CD4-positive, alpha-beta T cell treated with Interleukin-6 for 4 hours (primary cell): ENCODE measurements at regions not wholly inside any gene's neighbourhood (a gene's known extent, or its start where the extent isn't known, plus 50 kb on each side); places are given as distances from the start of the nearest gene placed in this dataset.

Source experiments
- DNase-seq: peaks from one replicate; pipeline ENCODE4 v3.0.0-alpha.2; 2020; ENCODE audit warnings: mixed read lengths

GRCh38 chr11:128066399-128066798, 521.0 kb downstream of the ETS1 start:
- no peak for DNase-seq

DNA sequence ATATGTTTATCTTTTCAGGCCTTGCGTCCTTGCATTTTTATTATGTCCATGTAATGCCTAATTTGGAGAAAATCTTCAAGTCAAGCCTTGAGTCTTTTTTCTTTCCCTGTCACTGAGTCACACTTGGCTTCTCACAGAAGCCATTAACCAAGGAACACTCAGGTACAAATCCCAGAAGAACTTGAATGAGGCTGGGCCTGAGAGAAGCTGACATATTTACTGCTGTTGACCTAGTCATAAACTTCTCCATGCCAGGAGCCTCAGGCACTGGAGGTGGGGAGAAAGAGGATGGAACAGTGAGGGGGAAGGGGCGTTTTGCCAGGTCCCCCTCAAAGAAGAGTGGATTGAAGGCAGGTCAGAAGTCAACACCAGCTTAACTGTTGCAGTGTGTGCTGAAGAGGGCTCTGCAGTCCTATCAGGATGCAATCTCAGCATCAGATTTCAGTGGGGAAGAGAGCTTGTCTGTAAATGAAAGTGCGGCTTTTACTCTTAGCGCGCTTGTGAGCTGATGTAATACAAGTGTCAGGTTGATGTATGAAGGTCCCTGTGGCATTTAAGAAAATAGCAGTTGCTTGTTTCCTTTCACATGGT, 526.0 kb downstream of the ETS1 start:
- DNase-seq, result no peak

- DNase-seq, result no peak
These were observed 528.7 kb downstream of the ETS1 start for GRCh38 chr11:128058580-128059208.

GRCh38 chr11:128057786-128058395, 529.5 kb downstream of the ETS1 start:
- DNase-seq, result no peak

DNA sequence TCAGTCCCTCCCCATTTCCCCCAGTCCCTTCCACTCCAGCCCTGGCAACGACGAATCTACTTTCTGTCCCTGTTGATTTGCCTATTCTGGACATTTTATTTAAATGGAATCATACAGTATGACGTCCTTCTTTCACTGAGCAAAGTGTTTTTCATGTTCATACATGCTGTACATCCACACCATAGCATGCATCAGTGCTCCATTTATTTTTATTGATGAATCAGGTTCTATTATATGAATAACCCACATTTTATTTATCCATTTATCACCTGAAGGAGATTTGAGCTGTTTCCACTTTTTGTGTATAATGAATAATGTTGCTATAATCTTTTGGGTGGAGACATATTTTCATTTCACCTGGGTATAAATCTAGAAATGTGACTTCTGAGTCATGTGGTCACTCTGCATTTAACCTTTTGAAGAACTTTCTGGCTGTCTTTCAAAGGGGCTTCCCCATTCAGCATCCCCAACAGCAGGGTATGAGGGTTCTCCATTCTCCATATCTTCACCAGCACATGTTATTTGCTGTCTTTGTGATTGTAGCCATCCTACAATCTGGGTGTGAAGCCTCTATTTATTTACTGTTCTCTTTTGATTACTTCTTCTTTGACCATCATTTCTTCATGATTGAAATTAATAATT, 531.7 kb downstream of the ETS1 start:
- no peak for DNase-seq

- peak; percentile 30 for DNase-seq
These were observed 533.1 kb downstream of the ETS1 start for GRCh38 chr11:128053981-128054931.

GRCh38 chr11:128052912-128053641, 534.3 kb downstream of the ETS1 start:
- no peak for DNase-seq

- DNase-seq, result no peak
These were observed 539.2 kb downstream of the ETS1 start for GRCh38 chr11:128048121-128048520.

- no peak for DNase-seq
These were observed 540.3 kb downstream of the ETS1 start for GRCh38 chr11:128047026-128047425.

GRCh38 chr11:128046213-128046612, 541.1 kb downstream of the ETS1 start:
- DNase-seq, result no peak

DNA sequence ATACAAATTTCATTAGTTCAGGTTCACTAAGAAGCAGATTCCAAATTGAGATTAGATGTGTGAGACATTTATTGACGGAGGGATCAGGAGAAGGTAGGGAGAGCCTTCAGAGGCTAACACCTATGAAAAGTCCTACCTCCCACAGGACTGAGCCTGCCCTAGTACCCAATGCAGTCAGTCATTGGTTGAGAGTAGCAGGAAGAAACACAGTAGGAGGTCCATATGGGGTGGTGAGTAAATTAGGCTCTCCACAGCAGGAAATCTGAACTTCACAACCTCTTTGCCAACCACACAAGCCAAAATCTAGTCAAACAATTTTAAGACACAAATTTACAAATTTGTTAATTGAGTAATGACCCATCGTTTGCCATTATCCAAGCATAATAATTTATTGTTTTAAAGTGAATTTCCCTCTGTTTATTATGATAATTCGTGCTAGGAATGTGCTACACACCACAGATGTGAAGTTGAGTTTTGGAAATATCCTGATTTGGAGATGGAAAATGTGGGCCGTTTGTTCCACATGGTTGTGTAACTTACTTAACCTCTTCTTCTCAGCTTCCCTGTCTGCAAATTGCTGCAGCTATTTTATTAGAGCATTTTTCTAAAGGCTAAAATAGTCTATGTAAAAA, 542.1 kb downstream of the ETS1 start:
- no peak for DNase-seq

GRCh38 chr11:128042290-128042751, 545.0 kb downstream of the ETS1 start:
- no peak for DNase-seq

DNA sequence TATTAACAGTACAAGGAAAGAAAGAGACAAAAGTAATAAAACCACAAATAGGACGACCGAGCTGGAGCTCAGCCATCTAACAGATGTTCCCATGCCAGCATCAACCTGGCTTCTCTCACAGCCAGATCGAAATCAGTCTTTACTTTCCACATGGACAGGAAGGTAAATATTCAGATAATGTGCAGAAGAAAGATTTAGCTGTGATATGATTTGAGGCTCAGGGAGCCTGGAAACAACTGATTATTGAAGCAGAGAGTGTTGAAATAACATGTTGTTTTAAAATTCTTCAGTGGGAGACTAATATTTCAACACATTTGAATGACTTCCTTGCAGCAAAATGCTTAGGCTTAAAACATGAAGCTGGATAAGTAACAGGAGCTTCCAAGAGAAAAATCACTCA, 546.8 kb downstream of the ETS1 start:
- no peak for DNase-seq

GRCh38 chr11:128039140-128040021, 548.0 kb downstream of the ETS1 start:
- DNase-seq, result peak; percentile 84

DNA sequence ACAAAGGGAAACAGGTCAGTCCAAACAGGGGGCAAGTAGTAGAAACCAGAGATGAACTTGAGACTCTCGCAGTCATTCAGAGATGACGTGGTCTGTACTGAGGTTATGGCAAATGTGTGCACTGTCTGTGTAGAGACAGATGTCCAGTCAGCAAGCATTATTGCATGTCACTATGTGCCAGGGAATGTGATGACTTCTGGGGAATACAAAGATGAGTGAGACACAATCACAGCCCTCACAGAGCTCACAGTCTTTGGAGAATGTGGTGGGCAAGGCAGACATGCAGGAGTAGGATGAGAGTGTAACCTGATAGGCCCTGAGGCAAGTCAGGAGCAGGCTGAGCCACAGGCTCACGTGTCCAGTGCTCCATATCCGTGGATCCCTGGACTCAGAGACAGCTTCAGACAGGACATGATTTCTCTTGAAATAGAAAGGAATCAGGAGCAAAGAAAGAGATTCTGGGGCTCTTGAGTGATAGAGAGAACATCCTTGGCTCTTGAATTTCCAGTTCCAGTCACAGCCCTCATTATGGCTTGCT, 550.7 kb downstream of the ETS1 start:
- DNase-seq, result no peak

DNA sequence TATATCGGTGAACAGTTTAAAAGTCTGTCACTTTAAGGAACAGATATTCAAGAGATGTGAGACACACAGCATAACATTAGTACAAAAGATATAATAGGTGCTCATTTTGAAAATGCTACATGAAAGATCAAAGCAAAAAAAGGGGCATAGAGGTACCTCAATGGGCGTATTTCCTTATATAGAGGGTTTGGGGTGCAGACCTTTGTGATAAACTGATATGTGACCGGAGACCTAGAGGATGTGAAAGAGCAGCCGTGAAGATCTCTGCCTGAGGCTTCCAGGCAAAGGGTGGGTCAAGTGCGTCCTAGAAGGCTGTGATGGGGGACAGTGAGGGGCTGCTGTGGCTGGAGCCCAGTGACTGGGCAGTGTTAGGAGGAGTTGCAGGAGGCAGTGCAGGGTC, 551.4 kb downstream of the ETS1 start:
- no peak for DNase-seq

- peak; percentile 74 for DNase-seq
These were observed 555.7 kb downstream of the ETS1 start for GRCh38 chr11:128031538-128032134.

DNA sequence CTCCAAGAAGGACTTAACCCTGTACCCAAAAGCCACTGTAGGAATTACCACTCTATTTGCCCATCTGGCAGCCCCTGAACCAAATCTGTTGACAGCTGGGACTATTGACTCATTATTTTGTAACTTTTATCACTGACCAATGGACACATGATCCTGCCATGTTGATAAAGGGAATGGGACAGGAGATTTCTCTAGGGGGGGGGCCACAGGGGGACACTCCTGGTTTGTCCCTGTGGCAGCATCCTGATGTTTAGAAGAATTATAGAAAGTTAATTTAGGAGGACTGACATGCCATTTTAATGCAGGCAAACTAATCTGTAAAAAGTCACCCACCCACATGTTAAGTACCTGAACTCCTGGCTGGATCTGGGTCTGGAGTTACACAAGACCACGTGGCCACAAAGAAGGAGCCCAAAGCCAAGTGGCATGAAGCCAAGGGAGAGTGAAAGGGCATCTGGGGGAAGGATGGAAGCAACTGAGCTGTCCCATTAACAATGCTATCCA, 558.1 kb downstream of the ETS1 start:
- no peak for DNase-seq

- DNase-seq, result no peak
These were observed 560.8 kb downstream of the ETS1 start for GRCh38 chr11:128026596-128026995.

GRCh38 chr11:128022761-128023160, 564.6 kb downstream of the ETS1 start:
- no peak for DNase-seq
